ENCODE measurements at regions not wholly inside any gene's neighbourhood (a gene's known extent, or its start where the extent isn't known, plus 50 kb on each side); places are given as distances from the start of the nearest gene placed in this dataset.

GRCh38 chr22:48944433-48944750 lies 883.3 kb downstream of the BRD1 start:
- DNase-seq (ENCODE audit: low read depth, low spot score): no peak

- no peak for DNase-seq (ENCODE audit: low read depth, low spot score)
Observed at GRCh38 chr22:48943567-48944432, 883.9 kb downstream of the BRD1 start.

GRCh38 chr22:48942698-48943566 lies 884.7 kb downstream of the BRD1 start:
- no peak for DNase-seq (ENCODE audit: low read depth, low spot score)

GRCh38 chr22:48941903-48942575 lies 885.6 kb downstream of the BRD1 start:
- DNase-seq (ENCODE audit: low read depth, low spot score): no peak

DNA sequence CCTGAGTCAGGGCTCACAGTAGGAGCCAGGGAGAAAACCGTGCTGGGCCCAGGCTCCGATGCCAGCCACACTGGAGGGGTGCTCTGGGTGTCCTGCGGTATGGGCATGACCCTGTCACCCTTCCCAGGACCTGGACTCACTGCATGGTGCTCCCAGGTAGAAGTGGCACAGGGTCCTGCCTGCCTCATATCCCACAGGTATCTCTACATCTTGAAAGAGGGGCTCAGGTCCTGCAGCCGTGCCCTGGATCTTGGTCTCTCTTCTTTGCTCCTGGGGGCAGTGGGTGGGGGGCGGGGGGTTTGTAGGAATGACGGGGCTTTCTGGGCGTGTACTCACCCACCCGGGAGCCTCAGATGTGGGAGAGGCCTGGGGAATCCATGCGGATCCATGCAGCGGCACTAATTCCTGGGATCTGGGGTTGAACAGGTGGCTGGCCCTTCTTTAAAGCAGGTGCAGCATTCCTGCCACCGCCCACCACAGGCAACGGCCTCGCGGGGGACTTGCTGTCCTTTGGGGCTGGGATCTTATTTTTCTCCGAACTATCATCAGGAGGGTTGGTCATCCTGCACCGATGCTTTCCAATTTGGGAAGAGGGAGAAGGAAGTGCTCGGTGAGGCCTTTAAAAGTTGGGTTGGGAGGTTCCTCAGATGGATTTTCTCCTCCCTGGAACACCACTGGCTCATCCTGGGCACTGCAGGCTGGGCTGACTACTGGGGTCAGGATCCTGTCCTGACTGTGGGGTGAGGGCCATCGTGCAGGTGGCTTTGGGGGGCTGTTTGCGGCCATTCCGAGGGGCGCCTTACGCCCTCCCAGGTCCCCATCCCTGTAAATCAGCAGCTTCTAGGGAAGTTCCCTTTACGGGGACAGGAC lies 886.4 kb downstream of the BRD1 start:
- no peak for DNase-seq (ENCODE audit: low read depth, low spot score)

DNA sequence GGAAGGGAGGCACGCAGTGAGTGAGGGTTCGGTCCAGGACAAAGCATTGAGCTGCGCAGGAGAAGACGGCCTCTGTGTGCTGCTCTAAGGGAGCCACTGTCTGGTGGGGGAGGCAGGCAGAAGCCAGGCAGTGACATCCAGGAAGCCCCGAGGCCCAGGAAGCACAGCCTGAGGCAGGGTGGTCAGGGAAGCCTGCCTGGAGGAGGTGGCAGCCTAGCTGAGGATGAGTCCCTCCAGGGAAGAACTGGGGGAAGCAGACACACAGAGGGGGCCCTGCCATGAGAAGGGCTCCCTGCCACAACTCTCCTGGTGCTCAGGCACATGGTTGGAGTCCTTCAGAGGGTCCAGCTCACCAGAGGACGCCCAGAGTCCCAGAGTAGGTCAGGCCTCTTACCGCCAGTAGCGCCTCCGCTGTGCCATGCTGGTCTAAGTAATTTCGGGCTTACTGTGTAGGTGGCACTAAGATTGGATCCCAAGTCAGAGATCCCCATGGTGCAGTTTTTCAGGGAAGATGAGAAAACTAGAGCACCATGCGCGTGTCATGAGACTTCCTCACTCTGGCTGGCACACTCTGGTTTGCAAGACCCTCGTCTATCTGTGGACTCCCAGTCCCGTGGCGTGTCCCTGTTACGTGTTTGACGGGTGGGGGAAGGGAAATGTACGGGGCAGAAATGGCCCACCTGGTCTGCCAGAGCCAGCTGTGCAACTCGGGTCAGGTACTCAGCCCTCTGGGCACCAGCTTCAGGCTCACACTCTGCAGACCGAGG lies 887.2 kb downstream of the BRD1 start:
- DNase-seq (ENCODE audit: low read depth, low spot score): no peak

GRCh38 chr22:48939441-48940265 lies 888.0 kb downstream of the BRD1 start:
- no peak for DNase-seq (ENCODE audit: low read depth, low spot score)

DNA sequence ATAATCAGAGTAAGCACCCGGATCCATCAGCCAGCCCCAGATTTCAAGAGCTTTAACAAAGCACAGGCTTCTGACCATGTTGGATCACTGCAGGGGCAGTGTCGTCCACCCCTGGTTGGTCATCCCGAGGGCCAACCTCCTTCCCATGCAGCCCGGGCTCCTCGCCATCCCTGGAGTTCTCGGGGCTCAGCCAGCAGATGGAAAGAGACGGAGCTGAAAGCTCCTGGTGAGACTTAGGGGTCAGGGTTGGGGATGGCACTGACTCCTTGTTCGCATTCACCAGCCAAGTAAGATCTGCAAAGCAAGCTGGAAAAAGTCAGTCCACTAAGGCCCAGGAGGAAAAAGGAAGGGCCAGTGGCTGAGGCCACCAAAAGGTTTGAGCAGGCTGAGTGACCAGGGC lies 888.9 kb downstream of the BRD1 start:
- no peak for DNase-seq (ENCODE audit: low read depth, low spot score)

GRCh38 chr22:48937032-48937639 lies 890.5 kb downstream of the BRD1 start:
- DNase-seq (ENCODE audit: low read depth, low spot score): no peak

- DNase-seq (ENCODE audit: low read depth, low spot score): no peak
Observed at GRCh38 chr22:48936391-48936790, 891.3 kb downstream of the BRD1 start.

GRCh38 chr22:48934446-48934845 lies 893.2 kb downstream of the BRD1 start:
- no peak for DNase-seq (ENCODE audit: low read depth, low spot score)

DNA sequence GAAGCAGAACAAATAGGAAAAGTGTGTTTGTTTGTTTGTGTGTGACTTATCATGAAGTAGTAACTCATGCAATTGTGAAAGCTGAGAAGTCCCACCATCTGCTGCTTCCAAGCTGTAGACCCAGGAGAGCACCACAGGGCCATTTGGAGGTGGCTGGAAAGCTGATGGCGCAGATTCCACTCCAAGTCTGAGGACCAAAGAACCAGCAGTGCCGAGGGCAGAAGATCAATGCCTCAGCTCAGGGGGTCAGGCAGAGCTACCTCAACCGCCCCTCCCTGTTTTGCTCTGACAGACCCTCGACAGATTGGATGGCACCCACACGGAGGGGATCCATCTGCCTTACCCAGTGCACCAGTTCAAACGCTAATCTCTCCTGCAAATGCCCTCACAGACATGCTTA lies 896.2 kb downstream of the BRD1 start:
- DNase-seq (ENCODE audit: low read depth, low spot score): no peak

DNA sequence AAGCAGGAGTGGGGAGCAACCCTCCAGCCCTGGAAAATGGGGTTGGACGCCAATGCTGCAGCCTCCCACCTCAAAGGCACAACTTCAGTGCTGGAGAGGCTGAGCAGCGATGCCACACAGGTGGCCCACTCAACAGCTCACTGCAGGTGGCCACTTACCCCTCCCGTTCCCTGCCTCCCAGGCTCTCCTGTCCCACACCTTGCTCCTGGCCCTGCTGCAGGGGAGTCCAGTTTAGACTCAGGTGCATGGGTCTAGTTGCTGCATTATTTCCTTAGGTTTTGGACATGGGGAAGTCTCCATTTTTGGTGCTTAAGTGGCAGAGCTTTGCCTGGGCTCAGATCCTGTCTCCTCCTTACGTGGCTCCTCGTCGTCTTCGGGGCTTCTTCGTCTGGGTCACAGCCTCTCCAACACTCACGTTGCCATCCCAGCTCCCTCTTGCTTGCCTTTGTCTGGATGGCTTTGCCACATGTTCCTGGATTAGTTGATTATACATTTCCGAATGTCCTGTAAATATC lies 898.3 kb downstream of the BRD1 start:
- no peak for DNase-seq (ENCODE audit: low read depth, low spot score)

DNA sequence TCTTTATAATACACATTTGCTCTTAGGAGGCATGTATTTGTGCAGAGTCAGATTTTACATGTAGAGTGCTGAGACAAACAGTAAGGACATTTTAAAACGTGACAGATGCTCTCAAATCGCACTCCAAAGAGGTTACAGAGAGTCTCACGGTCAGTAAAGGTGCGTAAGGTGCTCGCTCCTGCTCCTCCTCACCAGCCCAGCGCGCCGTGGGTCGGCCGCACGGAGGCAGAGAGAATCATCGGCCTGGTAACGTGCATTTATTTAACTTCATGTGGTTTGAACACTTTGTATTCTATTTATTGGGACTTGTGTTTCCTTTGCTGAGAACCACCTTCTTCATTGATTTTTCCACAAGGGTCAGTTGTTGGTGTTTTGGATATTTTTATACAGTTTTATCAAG lies 900.1 kb downstream of the BRD1 start:
- no peak for DNase-seq (ENCODE audit: low read depth, low spot score)

DNA sequence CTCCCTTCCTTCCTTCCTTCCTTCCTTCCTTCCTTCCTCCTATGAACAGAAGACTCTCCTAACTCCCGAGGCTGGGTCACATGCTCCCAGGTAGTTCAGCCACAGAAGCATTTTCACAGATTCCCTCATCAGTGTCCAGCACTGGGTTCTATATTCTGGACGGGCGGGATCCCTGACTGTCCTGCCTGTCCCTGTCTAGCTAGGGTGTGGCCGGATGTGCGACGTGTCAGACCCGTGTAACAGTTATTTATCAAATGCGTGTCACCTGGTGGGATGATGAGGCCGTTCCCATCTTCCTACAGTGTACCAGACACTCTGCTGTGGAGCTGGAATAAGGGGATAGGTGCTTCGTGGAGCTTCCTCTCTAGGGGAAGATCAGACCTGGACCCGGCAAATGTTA lies 901.0 kb downstream of the BRD1 start:
- no peak for DNase-seq (ENCODE audit: low read depth, low spot score)

- no peak for DNase-seq (ENCODE audit: low read depth, low spot score)
Observed at GRCh38 chr22:48926136-48926535, 901.5 kb downstream of the BRD1 start.

DNA sequence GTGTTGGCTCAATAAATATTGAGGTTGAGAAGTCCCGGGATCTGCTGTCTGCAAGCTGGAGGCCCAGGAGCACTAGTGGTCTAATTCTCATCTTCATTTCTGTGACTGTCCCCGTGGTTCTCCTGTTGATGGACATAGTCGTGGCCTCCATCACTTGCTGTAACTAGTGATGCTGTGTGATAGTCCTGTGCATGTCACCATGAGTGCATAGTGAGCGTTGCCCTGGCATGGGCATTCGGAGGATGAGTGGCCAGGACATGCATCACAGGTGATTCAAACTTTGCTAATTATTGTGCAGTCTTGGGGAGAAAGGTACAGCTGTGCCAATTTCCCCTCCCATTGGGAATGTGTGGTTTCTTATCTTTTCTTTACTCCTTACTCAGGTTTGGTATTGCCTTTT lies 902.2 kb downstream of the BRD1 start:
- no peak for DNase-seq (ENCODE audit: low read depth, low spot score)

DNA sequence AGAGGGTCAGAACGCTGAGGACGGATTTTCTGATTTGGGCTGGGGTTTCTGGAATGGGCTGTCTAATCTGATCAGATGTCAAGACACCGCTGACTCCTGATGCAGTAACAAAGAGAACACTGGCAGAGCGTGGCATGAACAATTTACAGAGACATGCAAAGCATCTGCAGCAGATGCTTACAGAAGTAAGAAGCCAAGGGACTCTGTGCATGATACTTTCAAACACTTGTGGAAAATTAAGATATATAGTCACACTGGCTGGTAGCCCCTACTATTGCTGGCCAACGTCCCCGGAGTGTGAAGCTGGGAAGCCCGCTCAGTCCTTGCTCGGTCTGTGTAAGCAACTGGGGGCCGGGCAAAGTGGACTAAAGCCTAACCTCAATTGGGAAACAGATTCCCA lies 903.7 kb downstream of the BRD1 start:
- DNase-seq (ENCODE audit: low read depth, low spot score): no peak
